T-helper 9 cell (primary cell): ENCODE measurements at regions not wholly inside any gene's neighbourhood (a gene's known extent, or its start where the extent isn't known, plus 50 kb on each side); places are given as distances from the start of the nearest gene placed in this dataset.
"Not testable (repeated sequence)": the region's sequence is repeated elsewhere in the genome, so short reads cannot be mapped to it uniquely, and the experiment has no call there.

ENCODE experiments used
- DNase-seq: peaks from one replicate; pipeline ENCODE4 v3.0.0-alpha.2; 2020

DNA sequence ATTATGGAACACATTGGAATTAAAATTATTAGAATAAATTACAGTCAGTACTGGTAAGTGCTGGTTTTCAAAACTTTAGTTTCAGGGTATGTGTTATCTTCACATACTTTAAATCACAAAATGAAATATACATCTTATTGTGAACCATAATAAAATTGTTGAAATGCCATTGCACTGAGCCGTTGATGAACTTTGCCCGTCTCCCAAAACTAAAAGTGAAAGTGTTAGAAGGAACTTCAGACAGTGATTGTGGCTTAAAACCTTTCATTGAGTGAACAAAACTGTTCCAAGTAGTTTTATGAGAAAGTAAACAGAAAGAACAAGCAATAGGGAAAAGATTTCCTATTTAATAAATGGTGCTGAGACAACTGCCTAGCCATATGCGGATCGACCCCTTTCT is 811.6 kb downstream of the PLCL1 start:
- DNase-seq: no peak

DNA sequence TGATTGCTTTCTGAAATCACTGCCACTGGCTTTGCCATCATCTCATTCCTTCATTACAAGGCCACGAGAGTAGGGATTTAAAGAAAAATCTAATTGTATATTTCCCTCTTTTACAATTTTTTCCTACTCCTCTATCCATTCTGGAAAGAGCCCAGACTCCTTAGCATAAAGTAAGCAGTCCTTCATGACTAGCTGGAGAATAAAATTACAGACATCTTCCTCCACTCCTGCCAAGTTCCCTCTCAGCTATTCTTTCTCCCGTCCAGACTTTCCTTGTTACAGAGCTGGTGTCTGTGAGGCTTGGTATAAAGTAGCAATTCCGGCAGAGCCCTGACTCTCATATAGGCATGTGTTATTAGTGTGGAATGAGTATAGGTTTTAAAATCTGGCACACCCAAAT is 806.8 kb downstream of the PLCL1 start:
- no peak for DNase-seq

DNA sequence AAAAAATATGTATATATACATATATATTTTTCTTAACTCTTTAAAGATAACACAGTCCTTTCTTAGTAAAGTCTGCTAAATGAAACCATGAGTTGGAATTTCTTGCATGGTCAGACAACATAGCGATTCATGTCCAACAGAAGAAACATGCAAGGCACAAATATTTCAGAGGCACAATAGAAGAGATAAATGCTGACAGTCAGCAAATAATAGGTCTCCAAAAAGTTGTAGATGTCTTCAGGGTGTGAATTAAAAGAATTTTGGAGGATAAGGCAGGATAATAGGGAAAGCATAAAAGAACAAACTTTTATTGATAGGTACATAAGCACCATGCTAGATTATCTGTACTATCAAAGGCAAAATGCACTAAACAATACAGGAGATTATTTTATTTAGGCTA is 800.2 kb downstream of the PLCL1 start:
- DNase-seq: no peak

DNA sequence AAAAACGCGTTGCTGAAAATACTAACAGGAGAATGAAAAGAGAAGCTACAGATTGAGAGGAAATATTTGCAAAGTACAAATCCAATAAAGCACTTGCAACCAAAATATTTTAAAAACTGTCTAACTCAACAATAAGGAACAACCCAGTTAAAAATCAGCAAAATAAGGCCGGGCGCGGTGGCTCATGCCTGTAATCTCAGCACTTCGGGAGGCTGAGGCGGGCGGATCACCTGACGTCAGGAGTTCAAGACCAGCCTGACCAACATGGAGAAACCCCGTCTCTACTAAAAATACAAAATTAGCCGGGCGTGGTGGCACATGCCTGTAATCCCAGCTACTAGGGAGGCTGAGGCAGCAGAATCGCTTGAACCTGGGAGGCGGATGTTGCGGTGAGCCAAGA is 798.6 kb downstream of the PLCL1 start:
- DNase-seq: not testable (repeated sequence)

DNA sequence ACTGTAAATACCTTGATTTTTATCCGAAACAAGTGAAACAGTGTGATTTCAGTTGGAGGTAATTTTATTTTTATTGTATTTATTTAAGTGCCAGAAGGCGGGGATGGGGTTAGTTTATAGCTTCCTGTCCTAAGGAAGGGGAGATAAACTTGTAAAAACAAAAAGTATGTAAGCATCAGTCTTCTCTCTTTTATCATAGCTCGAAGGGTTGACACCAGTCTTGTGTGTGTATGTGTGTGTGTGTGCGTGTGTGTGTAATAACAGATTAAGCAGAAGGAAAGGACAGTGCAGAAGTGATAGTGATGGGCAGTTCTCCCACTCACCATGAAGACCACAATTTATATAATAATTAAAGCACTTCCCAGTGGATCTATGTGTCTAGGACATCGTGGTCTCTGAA is 793.3 kb downstream of the PLCL1 start:
- no peak for DNase-seq

DNA sequence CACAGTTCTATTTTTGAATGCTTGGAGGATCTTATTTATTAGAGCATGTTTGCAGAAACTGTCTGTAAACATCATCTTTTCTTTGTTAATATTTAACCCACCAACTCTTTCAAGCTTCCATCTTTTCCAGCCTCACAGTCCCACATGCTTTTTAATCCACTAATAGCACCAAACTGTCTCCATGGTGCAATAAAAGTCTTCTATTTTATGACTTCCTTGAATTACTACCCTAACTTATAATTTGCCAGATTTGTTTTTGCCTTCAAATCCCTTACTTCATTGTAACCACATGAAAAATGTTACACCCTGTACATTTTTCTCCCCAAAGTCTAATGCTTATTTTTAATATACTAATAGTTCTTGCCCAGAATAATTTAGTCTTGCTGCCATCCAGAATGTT is 792.6 kb downstream of the PLCL1 start:
- no peak for DNase-seq

DNA sequence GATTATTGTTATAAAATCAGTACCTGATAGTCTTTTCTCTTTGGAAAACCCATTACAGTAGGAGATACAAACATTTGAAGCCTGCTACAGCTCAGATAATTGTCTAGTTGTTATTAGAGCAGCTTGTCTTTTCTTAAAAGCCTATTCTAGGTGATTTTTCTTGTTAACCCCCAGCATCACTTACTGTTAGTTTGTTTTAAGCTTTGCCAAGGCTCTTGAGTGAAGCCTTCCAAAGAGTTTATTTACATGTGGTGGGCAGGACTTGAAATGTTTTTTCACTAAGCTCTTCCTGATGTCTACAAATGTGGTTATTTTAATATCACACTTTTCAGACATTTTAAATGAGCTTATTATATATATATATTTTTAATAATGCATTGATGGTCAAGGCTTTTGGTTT is 791.3 kb downstream of the PLCL1 start:
- DNase-seq: no peak

DNA sequence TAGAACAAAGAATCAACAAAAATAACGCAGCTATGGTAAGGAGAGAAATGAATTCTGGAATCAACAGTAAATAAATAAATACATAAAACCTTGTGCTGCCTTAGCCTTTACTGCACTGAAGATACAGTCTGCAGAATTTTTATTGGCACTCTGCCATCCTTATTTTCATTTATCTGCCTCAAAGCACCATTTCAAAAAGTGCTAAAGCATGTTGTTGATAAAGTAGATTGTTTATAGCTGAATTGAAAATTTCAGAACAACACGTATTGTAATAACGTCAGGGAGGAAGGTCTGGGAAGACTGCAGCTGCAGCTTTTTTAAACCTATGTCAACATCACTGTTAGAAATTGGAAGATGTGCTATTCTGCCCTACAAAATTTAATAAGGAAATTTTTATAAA is 787.2 kb downstream of the PLCL1 start:
- DNase-seq: no peak

DNA sequence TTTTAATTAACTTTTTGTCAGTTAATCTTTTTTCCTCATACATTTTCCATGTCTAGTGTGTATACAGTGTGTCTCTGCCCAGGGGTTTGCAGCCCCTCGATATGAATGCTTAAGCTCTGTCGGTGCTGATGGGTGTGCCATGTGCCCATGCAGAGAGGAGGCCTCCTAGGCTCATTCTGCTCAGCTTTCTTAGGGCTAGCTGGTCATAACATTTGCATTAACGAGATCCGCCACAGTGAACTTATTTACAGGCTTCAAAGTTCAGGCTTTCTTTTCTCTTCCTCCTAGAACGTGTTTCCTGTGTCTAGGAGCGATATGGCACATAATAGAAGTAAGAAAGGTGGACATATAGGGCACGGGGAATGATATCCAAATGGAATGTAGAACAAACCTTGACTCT is 783.3 kb downstream of the PLCL1 start:
- no peak for DNase-seq

DNA sequence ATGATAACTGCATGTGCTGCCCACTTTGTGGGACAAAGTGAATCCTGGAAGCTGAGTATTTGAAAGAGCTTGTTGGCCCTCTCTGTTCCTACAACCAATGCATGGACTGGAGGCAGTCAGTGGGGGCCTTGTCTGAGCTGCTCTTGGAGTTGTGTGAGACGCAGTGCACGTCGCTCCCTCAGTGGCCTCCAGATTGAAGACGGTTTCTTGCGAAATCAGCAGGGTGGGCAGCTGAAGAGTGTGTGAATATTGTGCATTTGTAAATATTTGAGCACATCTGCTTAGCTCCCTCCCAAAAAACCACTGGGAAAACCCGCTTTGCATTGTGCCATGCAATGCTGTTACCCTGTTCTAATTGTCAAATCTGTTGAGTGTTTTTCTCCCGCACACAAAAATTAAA is 782.8 kb downstream of the PLCL1 start:
- DNase-seq: no peak

DNA sequence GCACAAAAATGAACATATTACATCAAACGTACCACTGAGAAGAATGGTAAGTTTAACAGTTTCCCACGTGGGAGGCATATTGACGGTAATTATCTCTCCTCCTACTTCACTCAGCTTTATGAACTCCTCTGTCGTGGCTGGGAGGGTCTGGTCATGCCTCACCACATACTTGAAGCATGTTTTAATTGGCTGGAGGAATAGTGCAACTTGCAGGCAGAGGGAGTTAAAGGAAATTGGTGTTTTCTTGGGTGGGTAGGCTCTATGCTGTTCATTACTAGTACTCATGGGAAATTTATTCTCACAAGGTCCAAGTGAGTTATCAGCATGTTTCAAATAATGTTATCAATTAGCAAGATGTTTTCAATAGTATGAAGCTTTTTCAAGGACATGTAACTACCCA is 767.0 kb downstream of the PLCL1 start:
- DNase-seq: no peak

DNA sequence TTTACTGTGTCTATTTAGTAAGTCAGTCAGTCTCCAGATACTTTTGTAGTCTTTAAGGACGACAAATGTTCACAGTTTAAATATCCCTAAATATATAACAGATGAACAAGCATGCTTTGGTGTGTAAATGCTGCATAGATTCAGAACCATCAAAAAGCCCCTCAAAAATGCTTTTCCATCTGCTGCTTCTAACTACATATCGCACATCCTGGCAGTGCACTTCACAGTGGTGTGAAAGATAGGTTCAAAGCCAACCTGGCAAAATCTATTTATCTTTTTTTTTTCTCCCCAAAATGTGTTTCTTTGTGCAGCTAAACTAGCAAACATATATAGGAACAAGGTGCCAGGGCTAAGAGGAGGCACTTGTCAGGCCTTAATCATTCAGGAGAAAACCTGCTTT is 753.8 kb downstream of the PLCL1 start:
- no peak for DNase-seq

DNA sequence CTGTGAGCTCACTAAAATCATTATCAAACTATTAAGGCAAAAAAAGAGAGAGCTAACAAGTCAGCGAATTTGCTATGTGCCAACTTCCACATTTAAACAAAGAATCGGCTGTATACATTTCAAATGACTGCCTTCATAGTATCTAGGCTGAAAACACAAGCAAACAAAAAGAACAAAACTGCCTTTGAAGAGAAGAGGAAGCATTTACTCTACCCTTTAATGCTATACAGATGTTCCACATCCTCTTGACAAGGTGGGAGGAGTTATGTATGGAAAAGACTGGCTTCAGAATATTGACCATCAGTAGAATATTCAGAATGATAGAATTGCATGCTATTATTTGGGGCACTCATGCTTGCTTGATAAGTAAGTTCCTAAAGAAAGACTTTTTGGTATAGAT is 741.7 kb downstream of the PLCL1 start:
- no peak for DNase-seq

DNA sequence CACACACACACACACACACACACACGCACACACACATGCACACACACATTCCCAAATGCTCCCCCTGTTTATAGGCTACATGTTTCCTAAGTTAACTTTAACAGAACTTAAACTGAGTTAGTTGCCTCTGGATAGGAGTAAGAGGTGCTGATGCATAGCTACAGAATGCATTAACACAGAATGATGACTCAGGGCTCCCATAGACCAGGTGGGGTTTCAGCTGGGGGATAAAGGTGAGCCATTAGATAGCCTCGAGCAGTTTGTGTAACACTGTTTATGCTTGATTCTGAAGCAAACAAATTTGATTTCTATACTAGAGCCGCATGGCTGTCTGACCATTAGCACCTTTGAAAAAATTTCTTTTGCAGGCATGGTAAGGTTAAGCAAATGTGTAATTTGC is 741.0 kb downstream of the PLCL1 start:
- no peak for DNase-seq

DNA sequence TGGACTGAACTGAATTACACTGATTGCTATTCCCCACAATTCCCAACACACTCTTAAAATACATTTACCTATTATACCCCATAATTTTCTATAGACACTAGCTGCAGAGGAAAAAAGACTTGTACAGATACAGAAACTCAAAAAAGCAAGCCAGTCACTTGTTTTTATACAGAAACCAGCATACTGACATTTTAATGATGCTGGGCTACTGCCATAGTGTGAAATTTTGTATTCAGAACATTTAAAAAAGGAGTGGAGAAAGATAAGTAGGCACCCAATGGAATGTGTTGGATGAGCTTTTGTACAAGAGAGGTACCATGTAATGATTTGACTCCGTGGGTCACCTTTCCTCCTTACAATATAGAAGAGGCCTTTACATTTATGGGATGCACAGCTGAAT is 740.1 kb downstream of the PLCL1 start:
- DNase-seq: no peak

DNA sequence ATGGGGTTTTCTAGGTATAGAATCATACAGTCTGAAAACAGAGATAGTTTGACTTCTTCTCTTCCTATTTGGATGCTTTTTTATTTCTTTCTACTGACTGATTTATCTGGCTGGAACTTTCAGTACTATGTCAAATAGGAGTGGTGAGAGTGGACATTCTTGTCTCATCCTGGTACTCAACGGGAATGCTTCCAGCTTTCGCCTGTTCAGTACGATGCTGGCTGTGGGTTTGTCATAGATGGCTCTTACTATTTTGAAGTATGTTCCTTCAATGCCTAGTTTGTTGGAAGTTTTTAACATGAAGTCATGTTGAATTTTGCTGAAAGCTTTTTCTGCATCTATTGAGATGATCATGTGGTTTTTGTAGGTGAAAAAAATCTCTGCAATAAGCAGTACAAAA is 730.4 kb downstream of the PLCL1 start:
- no peak for DNase-seq

DNA sequence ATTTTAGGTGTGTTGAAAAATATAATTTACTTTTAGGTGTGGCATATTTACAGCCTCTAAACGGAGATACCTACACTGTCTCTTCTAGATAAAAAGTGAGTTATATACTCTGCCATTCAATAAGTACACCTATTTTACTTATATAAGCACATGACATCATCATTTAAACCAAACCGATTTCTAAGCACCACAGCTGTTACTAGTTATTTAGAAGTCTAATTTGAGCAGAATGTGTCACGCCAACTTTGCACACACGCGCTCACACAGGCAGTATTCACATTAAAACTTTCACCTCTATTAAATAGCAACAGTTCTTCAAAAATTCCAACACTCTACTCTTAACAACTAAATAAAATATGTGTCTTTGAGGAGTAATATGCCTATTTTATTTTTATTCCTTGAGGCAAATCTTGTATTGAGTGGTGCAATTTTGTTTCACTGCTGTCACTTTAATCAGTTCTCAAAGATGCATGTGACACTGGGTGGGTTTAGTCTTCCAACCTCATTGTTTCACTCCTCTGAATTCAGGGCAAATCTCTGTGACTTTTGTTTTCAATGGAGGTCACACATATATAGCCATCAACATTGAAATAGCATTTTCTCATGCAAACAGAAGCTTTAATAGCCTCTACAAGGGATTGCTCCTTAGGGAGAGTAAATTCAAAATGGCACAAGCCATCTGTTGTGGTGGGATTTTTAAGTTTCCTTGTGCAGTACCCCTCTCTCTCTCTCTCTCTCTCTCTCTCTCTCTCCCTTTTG is 721.0 kb downstream of the PLCL1 start:
- DNase-seq: no peak

DNA sequence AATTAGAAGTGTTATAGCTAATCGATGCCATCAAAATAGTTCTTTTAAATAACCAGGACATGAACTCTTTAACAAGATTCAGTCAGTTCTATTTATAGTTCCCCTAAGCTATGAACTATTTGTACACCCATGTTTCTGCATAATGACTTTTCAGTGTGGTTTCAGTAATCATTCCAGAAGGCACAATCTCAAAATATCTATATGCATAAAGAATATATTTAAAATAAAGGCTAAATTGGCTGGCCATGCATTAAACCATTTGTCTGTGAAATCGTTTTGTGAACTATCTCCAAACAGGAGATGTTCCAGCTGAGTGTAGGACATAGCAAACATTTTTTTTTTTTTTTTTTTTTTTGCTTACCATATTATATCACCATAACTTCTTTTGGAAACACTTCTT is 719.3 kb downstream of the PLCL1 start:
- DNase-seq: no peak

DNA sequence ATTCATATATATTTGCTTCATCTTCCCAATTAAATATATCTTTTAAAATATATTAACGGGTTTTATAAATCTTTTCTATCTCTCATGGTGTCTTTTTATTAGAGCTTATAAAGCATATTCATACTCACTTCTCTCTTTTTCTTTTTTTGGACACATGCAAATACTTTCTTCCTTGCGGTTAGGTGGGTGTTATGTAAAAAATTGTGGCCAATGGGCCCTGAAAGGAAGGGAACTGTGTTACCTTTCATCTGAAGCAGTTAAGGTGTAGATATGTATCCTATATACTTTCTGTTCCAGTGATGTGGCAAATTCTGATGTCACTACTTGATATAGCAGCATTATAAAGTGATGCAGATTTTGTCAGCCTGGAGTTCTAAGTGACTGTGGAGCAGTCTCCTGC is 714.5 kb downstream of the PLCL1 start:
- no peak for DNase-seq

DNA sequence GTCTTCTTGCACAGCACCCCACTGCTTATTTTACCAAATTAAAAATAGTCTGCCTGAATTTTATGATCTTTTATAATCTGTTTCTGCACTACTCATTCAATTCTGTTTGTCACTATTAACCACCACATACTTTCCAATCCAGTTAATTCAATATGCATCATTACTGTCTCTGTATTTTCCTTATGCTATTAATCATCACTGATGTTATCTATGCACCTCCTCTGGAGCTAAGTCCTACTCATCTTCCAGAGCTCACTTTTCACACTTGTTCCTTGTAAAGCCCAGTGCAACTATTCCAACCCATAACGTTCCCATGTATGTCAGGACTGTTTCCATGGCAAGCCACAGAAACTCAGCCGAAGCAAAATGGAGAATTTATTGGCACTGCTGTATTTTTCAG is 713.6 kb downstream of the PLCL1 start:
- no peak for DNase-seq

DNA sequence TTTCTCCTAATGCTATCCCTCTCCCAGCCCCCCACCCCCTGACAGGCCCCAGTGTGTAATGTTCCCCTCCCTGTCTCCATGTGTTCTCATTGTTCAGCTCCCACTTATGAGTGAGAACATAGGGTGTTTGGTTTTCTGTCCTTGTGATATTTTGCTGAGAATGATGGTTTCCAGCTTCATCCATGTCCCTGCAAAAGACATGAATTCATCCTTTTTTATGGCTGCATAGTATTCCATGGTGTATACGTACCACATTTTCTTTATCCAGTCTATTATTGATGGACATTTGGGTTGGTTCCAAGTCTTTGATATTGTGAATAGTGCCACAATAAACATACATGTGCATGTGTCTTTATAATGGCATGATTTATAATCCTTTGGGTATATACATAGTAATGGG is 704.2 kb downstream of the PLCL1 start:
- not testable (repeated sequence) for DNase-seq

DNA sequence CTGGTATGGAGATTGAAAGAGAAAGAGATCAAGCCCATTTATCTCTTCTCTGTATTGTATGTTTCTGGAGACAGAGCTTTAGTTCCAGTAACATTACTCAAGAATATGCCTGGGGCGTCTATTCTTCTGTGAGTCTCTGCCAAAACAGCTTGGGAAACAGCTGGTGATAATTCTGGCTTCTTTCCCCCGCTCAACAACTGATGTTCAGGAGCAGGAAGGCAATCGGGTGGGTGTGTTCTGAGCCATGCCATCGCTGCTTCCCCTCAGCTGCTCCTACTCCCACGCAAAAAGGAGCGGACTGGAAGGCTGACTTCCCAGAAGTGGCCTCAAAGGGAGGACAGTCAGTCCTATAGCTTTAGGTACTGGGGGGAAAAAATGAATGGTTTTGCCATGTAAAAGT is 695.1 kb downstream of the PLCL1 start:
- DNase-seq: no peak

DNA sequence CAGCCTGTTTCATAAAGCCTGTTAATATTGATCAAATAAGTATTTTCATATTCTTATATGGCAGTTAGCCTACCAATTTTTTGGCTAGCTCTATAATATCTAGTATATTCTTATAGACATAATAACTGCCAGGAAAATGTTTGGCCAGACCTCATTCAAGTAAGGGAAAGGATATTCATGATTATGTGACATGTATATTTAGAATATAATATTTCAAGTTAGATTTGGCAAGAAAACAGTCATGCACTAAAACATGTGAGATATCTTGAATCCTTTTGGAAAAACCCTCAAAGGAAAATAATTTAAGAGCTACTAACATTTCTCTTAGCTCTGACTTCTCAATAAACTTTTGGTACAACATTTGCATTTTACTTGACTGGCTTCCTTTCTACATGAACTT is 694.1 kb downstream of the PLCL1 start:
- DNase-seq: no peak

DNA sequence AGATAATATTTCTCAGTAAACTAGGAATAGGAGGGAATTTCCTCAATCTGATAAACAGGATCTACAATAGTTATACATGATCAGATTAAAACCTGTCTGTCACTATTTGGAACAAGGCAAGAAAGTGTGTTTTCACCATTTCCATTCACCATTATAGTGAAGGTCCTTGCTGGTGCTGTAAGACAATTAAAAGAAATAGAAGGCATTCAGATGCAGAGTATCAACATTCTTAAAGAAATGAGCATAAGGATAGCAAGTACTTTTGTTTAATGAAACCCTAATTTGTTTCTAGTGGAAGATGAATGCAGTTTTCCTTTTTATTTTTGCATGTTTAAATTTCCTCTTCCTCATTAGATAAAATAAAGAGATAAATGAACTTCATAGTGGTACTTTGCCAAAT is 693.7 kb downstream of the PLCL1 start:
- no peak for DNase-seq

DNA sequence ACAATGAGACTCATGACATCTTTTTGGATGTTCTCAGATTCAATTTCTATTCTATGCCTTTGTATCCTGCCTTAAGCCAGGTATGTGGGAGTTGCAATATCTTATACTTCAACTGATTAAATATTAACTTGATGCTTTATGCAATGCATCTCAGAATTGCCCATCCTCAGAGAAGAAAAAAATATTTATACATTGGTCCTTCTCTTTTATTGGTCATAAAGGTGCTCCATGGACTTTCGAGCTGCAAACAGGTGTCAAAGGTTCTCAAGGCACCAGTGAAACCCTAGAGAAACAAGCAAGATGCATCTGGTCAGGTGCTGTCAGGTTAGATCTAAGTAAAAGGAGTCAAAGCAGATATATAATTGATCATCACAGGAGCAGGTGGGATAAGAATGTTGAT is 690.5 kb downstream of the PLCL1 start:
- DNase-seq: no peak

DNA sequence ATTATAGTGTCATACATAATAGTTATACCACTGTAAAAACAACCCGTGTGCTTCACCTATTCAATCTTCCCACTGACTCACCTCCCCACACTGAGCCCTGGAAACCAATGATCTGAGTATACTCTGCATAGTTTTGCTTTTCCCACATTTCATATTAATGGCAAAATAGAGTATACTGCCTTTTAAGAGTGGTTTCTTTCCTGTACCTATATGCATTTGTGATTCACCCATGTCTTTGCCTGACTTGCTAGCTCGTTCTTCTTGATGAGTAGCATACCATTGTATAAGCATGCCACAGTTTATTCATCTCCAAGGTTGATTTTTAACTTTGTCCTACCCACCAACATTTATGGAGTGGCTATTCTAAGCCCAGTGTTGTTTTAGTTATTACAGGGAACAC is 686.4 kb downstream of the PLCL1 start:
- no peak for DNase-seq
